Left cardiac atrium (tissue), 4 donors: ENCODE measurements at regions not wholly inside any gene's neighbourhood (a gene's known extent, or its start where the extent isn't known, plus 50 kb on each side); places are given as distances from the start of the nearest gene placed in this dataset.
"Not testable (repeated sequence)": the region's sequence is repeated elsewhere in the genome, so short reads cannot be mapped to it uniquely, and the experiment has no call there.

Source experiments
- ATAC-seq, 2 donors: fragments of 200-7000 bp; cut with Tn5 transposase; one replicate each; pipeline ENCODE4 v1.9.1; 2020; ENCODE audit warnings: mild to moderate bottlenecking in 2 of 2, moderate library complexity in 2 of 2
- DNase-seq: peaks from one replicate; pipeline ENCODE4 v3.0.0-alpha.2; 2020
- intact Hi-C, 2 donors: fragments of 100-400 bp; cut with DNase I; formaldehyde crosslinking; loops; one replicate each; pipeline versions ENCODE4 v1.14.1 to v1.15.1; 2022 to 2023
- donor health status: DM: no; HTN: yes; CAD: no.
- donor health status: DM: no; HTN: yes; CAD: no; lungs with severe emphysema.
- donor health status: DM: yes; HTN: yes; CAD: no.
- donor health status: Dilated cardiomyopathy.

GRCh38 chr18:9024031-9024646, 78.4 kb upstream of the NDUFV2 start:
- intact Hi-C loops, ATAC-seq, DNase-seq: not testable (repeated sequence)

- DNase-seq (no peak), ATAC-seq (no peak)
- intact Hi-C loops, result no loop called here
Observed at GRCh38 chr18:9025091-9025838, 77.2 kb upstream of the NDUFV2 start.

GRCh38 chr18:9029131-9029530, 73.4 kb upstream of the NDUFV2 start:
- intact Hi-C loops, result no loop called here
- ATAC-seq (no peak), DNase-seq (no peak)

- intact Hi-C loops, result no loop called here
- ATAC-seq (no peak), DNase-seq (no peak)
Observed at GRCh38 chr18:9032519-9032918, 70.0 kb upstream of the NDUFV2 start.

- ATAC-seq (no peak), DNase-seq (no peak)
- intact Hi-C loops, result no loop called here
Observed at GRCh38 chr18:9038277-9038871, 64.1 kb upstream of the NDUFV2 start.

- intact Hi-C loops, result no loop called here
- no peak for ATAC-seq
- DNase-seq, result no peak
Observed at GRCh38 chr18:9039441-9040071, 62.9 kb upstream of the NDUFV2 start.

- DNase-seq (no peak), ATAC-seq (no peak)
- intact Hi-C loops, result no loop called here
Observed at GRCh38 chr18:9042766-9043481, 59.6 kb upstream of the NDUFV2 start.

GRCh38 chr18:9043581-9043980, 58.9 kb upstream of the NDUFV2 start:
- ATAC-seq, result no peak
- intact Hi-C loops, result no loop called here

GRCh38 chr18:9047715-9048114, 54.8 kb upstream of the NDUFV2 start:
- intact Hi-C loops, result no loop called here
- ATAC-seq (no peak), DNase-seq (no peak)

More at GRCh38 chr18:9043581-9043980, 58.9 kb upstream of the NDUFV2 start:
- DNase-seq, result no peak

- ATAC-seq (no peak), DNase-seq (no peak)
- intact Hi-C loops, result no loop called here
Observed at GRCh38 chr18:9048236-9048635, 54.3 kb upstream of the NDUFV2 start.

- intact Hi-C loops, result no loop called here
- DNase-seq (no peak), ATAC-seq (no peak)
Observed at GRCh38 chr18:9048808-9049494, 53.5 kb upstream of the NDUFV2 start.

- ATAC-seq, result no peak
- intact Hi-C loops, result no loop called here
- DNase-seq, result no peak
Observed at GRCh38 chr18:9049495-9049809, 53.0 kb upstream of the NDUFV2 start.

GRCh38 chr18:9050628-9051284, 51.7 kb upstream of the NDUFV2 start:
- ATAC-seq, DNase-seq, intact Hi-C loops: not testable (repeated sequence)
